Neuronal stem cell (in vitro differentiated cells): ENCODE measurements at regions not wholly inside any gene's neighbourhood (a gene's known extent, or its start where the extent isn't known, plus 50 kb on each side); places are given as distances from the start of the nearest gene placed in this dataset.
"Not testable (repeated sequence)": the region's sequence is repeated elsewhere in the genome, so short reads cannot be mapped to it uniquely, and the experiment has no call there.

Experiments
- DNase-seq: peaks from one replicate; pipeline ENCODE4 v3.0.0-alpha.2; 2013; ENCODE audit warnings: low spot score
- H2AFZ ChIP-seq: one replicate; pipeline ENCODE4 v1.6.1; 2013; ENCODE audit warnings: mild to moderate bottlenecking, low read length, inconsistent platforms
- H2AK5ac ChIP-seq: 2 replicates; pipeline ENCODE4 v1.6.1; 2013; ENCODE audit warnings: low read depth, mild to moderate bottlenecking, inconsistent platforms, low read length, moderate library complexity, mixed read lengths
- H2BK120ac ChIP-seq: 2 replicates; pipeline ENCODE4 v1.6.1; 2013; ENCODE audit warnings: low read depth, mild to moderate bottlenecking, inconsistent platforms, low read length, moderate library complexity, mixed read lengths
- H2BK12ac ChIP-seq: one replicate; pipeline ENCODE4 v1.6.1; 2013; ENCODE audit warnings: low read length, inconsistent platforms
- H2BK15ac ChIP-seq: 2 replicates; pipeline ENCODE4 v1.6.1; 2013; ENCODE audit warnings: mild to moderate bottlenecking, low read length, inconsistent platforms, mixed read lengths
- H2BK5ac ChIP-seq: one replicate; pipeline ENCODE4 v1.6.1; 2013; ENCODE audit warnings: inconsistent platforms, mild to moderate bottlenecking, low read length, moderate library complexity
- H3K14ac ChIP-seq: one replicate; pipeline ENCODE4 v1.6.1; 2013; ENCODE audit warnings: low read length, inconsistent platforms
- H3K18ac ChIP-seq: 2 replicates; pipeline ENCODE4 v1.6.1; 2013; ENCODE audit warnings: low read length, inconsistent platforms
- H3K23ac ChIP-seq: 2 replicates; pipeline ENCODE4 v1.6.1; 2013; ENCODE audit warnings: low read depth, mild to moderate bottlenecking, mixed read lengths, low read length, inconsistent platforms; ENCODE audit not compliant: poor library complexity
- H3K27ac ChIP-seq: replicated peaks from 3 replicates; pipeline ENCODE4 v1.5.1; 2013; ENCODE audit warnings: low read length, inconsistent platforms
- H3K27me3 ChIP-seq, 3 experiments: 2 replicates each; pipeline ENCODE4 v1.6.1; 2013; ENCODE audit warnings: low read length in 3 of 3, mild to moderate bottlenecking in 2 of 3, inconsistent platforms in 1 of 3, low read depth in 1 of 3, mixed read lengths in 1 of 3, moderate library complexity in 1 of 3; ENCODE audit not compliant: control insufficient read depth in 3 of 3, insufficient read depth in 3 of 3
- H3K36me3 ChIP-seq, 2 donors: replicated peaks in 1 of 2; 2 replicates each; pipeline ENCODE4 v1.6.1; 2013; ENCODE audit warnings: low read length in 2 of 2; ENCODE audit not compliant: control insufficient read depth in 2 of 2, insufficient read depth in 2 of 2
- H3K4ac ChIP-seq: 2 replicates; pipeline ENCODE4 v1.6.1; 2013; ENCODE audit warnings: inconsistent platforms, mild to moderate bottlenecking, low read length, moderate library complexity
- H3K4me1 ChIP-seq, 2 donors: 1 replicate in 1 of 2; 2 replicates in 1 of 2; pipeline ENCODE4 v1.6.1; 2013; ENCODE audit warnings: low read length in 2 of 2, low read depth in 1 of 2; ENCODE audit not compliant: control insufficient read depth in 2 of 2, insufficient read depth in 1 of 2
- H3K4me2 ChIP-seq: one replicate; pipeline ENCODE4 v1.6.1; 2013; ENCODE audit warnings: mild to moderate bottlenecking, low read length, inconsistent platforms; ENCODE audit not compliant: insufficient read depth, poor library complexity, severe bottlenecking
- H3K4me3 ChIP-seq, 2 donors: 2 replicates each; pipeline ENCODE4 v1.5.1; 2013; ENCODE audit warnings: low read length in 2 of 2, mild to moderate bottlenecking in 2 of 2, inconsistent platforms in 1 of 2, moderate library complexity in 1 of 2
- H3K79me1 ChIP-seq: one replicate; pipeline ENCODE4 v1.6.1; 2013; ENCODE audit warnings: low read depth, mild to moderate bottlenecking, inconsistent platforms, low read length, moderate library complexity
- H3K9ac ChIP-seq: one replicate; pipeline ENCODE4 v1.6.1; 2013; ENCODE audit warnings: mild to moderate bottlenecking, low read depth, low read length, inconsistent platforms; ENCODE audit not compliant: poor library complexity
- H3K9me3 ChIP-seq, 2 donors: replicated peaks in 1 of 2; 2 replicates each; pipeline versions ENCODE3 to v1.6.1; 2013; ENCODE audit warnings: low read length in 2 of 2, mild to moderate bottlenecking in 2 of 2, inconsistent platforms in 1 of 2, low read depth in 1 of 2, mixed read lengths in 1 of 2, moderate library complexity in 1 of 2; ENCODE audit not compliant: control insufficient read depth in 2 of 2, insufficient read depth in 1 of 2
- H4K8ac ChIP-seq: one replicate; pipeline ENCODE4 v1.6.1; 2013; ENCODE audit warnings: low read depth, mild to moderate bottlenecking, inconsistent platforms, low read length, moderate library complexity
- H4K91ac ChIP-seq: one replicate; pipeline ENCODE4 v1.6.1; 2013; ENCODE audit warnings: low read length, low read depth, mild to moderate bottlenecking, inconsistent platforms; ENCODE audit not compliant: poor library complexity
- WGBS, 2 donors: extraction: QIAGEN DNeasy Blood & Tissue Kit; methylation state at CpG; one replicate each; pipeline ENCODE4 v1.1.7; 2013; ENCODE audit warnings: missing lambda C conversion rate in 2 of 2, mixed read lengths in 1 of 2; ENCODE audit not compliant: insufficient read length in 2 of 2, insufficient replicate concordance in 1 of 2; ENCODE audit errors: extremely low coverage in 2 of 2; 5-methylcytosine and 5-hydroxymethylcytosine counted together

DNA sequence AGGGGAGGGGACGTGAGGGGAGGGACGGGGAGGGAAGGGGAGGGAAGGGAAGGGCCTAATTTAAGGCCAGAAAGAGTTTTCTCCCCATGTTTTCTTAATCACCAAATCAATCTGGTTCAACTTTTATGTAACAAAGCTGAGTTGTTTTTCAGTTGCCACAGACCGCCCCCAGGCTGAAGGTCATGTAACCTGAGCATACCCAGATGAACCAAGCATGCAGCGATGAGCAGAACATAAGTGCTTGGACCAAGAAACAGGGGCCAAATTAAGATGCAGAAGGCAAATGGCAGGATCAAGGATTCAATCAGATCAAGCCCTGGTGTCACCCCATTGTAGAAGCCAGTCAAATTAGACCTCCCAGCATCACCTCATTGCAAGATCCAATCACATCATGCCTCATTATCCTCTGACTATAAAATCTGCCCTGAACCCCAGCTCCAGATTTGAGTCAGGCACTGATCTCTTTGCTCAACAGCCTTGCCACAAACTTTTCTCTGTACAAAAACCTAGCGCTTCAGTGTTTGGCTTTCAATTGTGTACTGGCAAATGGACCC lies 113.5 kb upstream of the TNPO1 start:
- Histone ChIP-seq H3K14ac (no peak overlapping the region), H4K8ac (no peak overlapping the region), H4K91ac (no peak overlapping the region), H2BK15ac (no peak overlapping the region), H2BK120ac (no peak overlapping the region), H3K4me3 (no peak overlapping the region), H3K9me3 (no peaks in the 10 kb centered on the region), H3K27me3 (no peaks in the 10 kb centered on the region), H3K4ac (no peak overlapping the region), H3K27ac (no peak overlapping the region), H3K23ac (no peak overlapping the region), H3K4me2 (no peak overlapping the region), H2BK5ac (no peak overlapping the region), H2BK12ac (no peak overlapping the region), H3K18ac (no peak overlapping the region), H2AK5ac (no peak overlapping the region), H2AFZ (no peak overlapping the region), H3K4me1 (peaks cover 0 to 2% of the 10 kb centered on the region in 2 donors), H3K9ac (no peak overlapping the region), H3K79me1 (no peaks in the 10 kb centered on the region), H3K36me3 (no peaks in the 10 kb centered on the region)
- no peak for DNase-seq
- WGBS, 2 donors = no CpG with 5 or more reads among the region's 5 CpGs

DNA sequence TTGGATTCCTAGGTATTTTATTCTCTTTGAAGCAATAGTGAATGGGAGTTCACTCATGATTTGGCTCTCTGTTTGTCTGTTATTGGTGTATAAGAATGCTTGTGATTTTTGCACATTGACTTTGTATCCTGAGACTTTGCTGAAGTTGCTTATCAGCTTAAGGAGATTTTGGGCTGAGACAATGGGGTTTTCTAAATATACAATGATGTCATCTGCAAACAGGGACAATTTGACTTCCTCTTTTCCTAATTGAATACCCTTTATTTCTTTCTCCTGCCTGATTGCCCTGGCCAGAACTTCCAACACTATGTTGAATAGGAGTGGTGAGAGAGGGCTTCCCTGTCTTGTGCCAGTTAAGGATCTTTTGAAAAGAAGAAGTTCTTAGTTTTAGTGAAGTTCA lies 114.4 kb upstream of the TNPO1 start:
- not testable (repeated sequence) for H3K27me3 ChIP-seq, H3K4ac ChIP-seq, H4K91ac ChIP-seq, H3K9me3 ChIP-seq, H2AFZ ChIP-seq, H3K14ac ChIP-seq, H2AK5ac ChIP-seq, H2BK120ac ChIP-seq, H3K9ac ChIP-seq, H3K4me3 ChIP-seq, H2BK15ac ChIP-seq, H3K79me1 ChIP-seq, H2BK12ac ChIP-seq, H3K36me3 ChIP-seq, H3K27ac ChIP-seq, DNase-seq, H3K23ac ChIP-seq, H4K8ac ChIP-seq, H3K4me1 ChIP-seq, H3K4me2 ChIP-seq, H3K18ac ChIP-seq, H2BK5ac ChIP-seq

DNA sequence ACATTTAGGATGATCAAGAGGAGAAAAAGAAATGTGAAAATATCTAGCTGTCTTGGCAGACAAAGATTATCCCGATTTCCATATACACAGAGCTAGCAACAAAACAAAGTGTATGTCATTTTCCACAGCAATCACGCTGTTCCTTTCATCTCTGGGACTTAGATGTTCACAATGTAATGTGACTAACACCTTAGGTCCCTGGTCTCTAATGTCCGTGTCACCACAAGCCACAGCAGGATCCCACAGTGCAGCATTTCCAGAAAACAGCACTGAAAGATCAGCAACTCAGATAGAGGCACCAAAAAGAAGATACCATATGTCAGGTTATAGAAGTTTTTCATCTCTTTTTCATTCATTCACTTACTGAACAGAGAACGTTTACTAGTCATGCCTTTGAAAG lies 118.0 kb upstream of the TNPO1 start:
- Histone ChIP-seq H2BK120ac (no peak overlapping the region), H3K79me1 (no peaks in the 10 kb centered on the region), H4K91ac (no peak overlapping the region), H3K27ac (no peak overlapping the region), H3K27me3 (no peaks in the 10 kb centered on the region), H2BK15ac (no peak overlapping the region), H2AK5ac (no peak overlapping the region), H3K4me1 (peaks cover 0 to 2% of the 10 kb centered on the region in 2 donors), H3K36me3 (no peaks in the 10 kb centered on the region), H3K4me2 (no peak overlapping the region), H3K18ac (no peak overlapping the region), H4K8ac (no peak overlapping the region), H2BK12ac (no peak overlapping the region), H2AFZ (no peak overlapping the region), H2BK5ac (no peak overlapping the region), H3K4me3 (no peak overlapping the region), H3K4ac (no peak overlapping the region), H3K9me3 (no peaks in the 10 kb centered on the region), H3K23ac (no peak overlapping the region), H3K14ac (no peak overlapping the region), H3K9ac (no peak overlapping the region)
- DNase-seq = no peak
- WGBS, 2 donors = no CpG with 5 or more reads among the region's 4 CpGs

DNA sequence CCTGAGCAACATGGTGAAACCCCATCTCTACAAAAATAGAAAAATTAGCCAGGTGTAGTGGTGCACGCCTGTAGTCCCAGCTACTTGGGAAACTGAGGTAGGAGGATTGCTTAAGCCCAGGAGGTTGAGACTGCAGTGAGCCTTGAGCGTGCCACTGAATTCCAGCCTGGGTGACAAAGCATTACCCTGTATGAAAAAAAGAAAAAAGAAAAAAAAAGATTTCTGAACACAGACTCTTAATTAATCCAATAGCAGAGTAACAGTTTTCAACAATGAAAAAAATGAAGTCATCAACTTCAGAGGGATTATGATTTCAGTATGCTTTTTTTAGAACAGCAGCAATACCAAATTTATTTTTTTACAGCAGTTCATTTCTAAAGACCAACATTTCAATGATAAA lies 118.8 kb upstream of the TNPO1 start:
- Histone ChIP-seq H4K91ac (no peak overlapping the region), H2BK120ac (no peak overlapping the region), H2BK12ac (no peak overlapping the region), H2AFZ (no peak overlapping the region), H3K18ac (no peak overlapping the region), H3K36me3 (no peaks in the 10 kb centered on the region), H3K4me1 (no peaks in the 10 kb centered on the region), H2BK15ac (no peak overlapping the region), H3K27ac (no peak overlapping the region), H3K4ac (no peak overlapping the region), H3K27me3 (no peaks in the 10 kb centered on the region), H3K14ac (no peak overlapping the region), H3K9ac (no peak overlapping the region), H3K79me1 (no peaks in the 10 kb centered on the region), H3K4me2 (no peak overlapping the region), H3K9me3 (no peaks in the 10 kb centered on the region), H2AK5ac (no peak overlapping the region), H3K23ac (no peak overlapping the region), H2BK5ac (no peak overlapping the region), H4K8ac (no peak overlapping the region), H3K4me3 (no peak overlapping the region)
- DNase-seq = no peak
- no CpG with 5 or more reads among the region's 2 CpGs for WGBS, 2 donors
